ENCODE measurements at regions not wholly inside any gene's neighbourhood (a gene's known extent, or its start where the extent isn't known, plus 50 kb on each side); places are given as distances from the start of the nearest gene placed in this dataset.

- DNase-seq: no peak
Measured at GRCh38 chr11:32279672-32280071, 155.7 kb downstream of the WT1 start.

GRCh38 chr11:32280339-32280738 lies 155.0 kb downstream of the WT1 start:
- DNase-seq: no peak

GRCh38 chr11:32288276-32288675 lies 147.1 kb downstream of the WT1 start:
- no peak for DNase-seq

GRCh38 chr11:32289701-32290100 lies 145.6 kb downstream of the WT1 start:
- DNase-seq: no peak

GRCh38 chr11:32290783-32291182 lies 144.6 kb downstream of the WT1 start:
- DNase-seq: no peak

- DNase-seq: peak; percentile 78
Measured at GRCh38 chr11:32297611-32298011, 137.7 kb downstream of the WT1 start.

GRCh38 chr11:32302826-32303225 lies 132.5 kb downstream of the WT1 start:
- DNase-seq: no peak

GRCh38 chr11:32304521-32304920 lies 130.8 kb downstream of the WT1 start:
- DNase-seq: no peak

GRCh38 chr11:32305460-32305859 lies 129.9 kb downstream of the WT1 start:
- DNase-seq: no peak

- DNase-seq: peak; percentile 24
Measured at GRCh38 chr11:32307471-32307870, 127.9 kb downstream of the WT1 start.

- no peak for DNase-seq
Measured at GRCh38 chr11:32307913-32308312, 127.4 kb downstream of the WT1 start.

- no peak for DNase-seq
Measured at GRCh38 chr11:32309530-32310213, 125.7 kb downstream of the WT1 start.

- DNase-seq: no peak
Measured at GRCh38 chr11:32310214-32310601, 125.1 kb downstream of the WT1 start.

- no peak for DNase-seq
Measured at GRCh38 chr11:32311346-32312065, 123.8 kb downstream of the WT1 start.

- no peak for DNase-seq
Measured at GRCh38 chr11:32312206-32312817, 123.0 kb downstream of the WT1 start.

- peak; percentile 10 for DNase-seq
Measured at GRCh38 chr11:32312865-32313403, 122.4 kb downstream of the WT1 start.

GRCh38 chr11:32313477-32313876 lies 121.9 kb downstream of the WT1 start:
- no peak for DNase-seq

GRCh38 chr11:32315121-32315520 lies 120.2 kb downstream of the WT1 start:
- no peak for DNase-seq

GRCh38 chr11:32316232-32316631 lies 119.1 kb downstream of the WT1 start:
- DNase-seq: no peak

GRCh38 chr11:32316858-32317642 lies 118.3 kb downstream of the WT1 start:
- no peak for DNase-seq

GRCh38 chr11:32317643-32318042 lies 117.7 kb downstream of the WT1 start:
- DNase-seq: no peak

- no peak for DNase-seq
Measured at GRCh38 chr11:32318071-32319055, 117.0 kb downstream of the WT1 start.
